Neural crest cell (in vitro differentiated cells): ENCODE measurements at regions not wholly inside any gene's neighbourhood (a gene's known extent, or its start where the extent isn't known, plus 50 kb on each side); places are given as distances from the start of the nearest gene placed in this dataset.

Experiments
- DNase-seq: peaks from one replicate; pipeline ENCODE4 v3.0.0; 2021; ENCODE audit warnings: low read depth, mixed read lengths, low spot score
- H3K27ac Mint-ChIP-seq: one replicate; pipeline ENCODE4 v1.8.0; 2021; ENCODE audit warnings: mild to moderate bottlenecking, mixed read lengths; ENCODE audit not compliant: unreplicated experiment
- H3K27me3 Mint-ChIP-seq: 2 replicates; pipeline ENCODE4 v1.8.0; 2021; ENCODE audit warnings: low read depth, mild to moderate bottlenecking, mixed read lengths
- H3K36me3 Mint-ChIP-seq: 2 replicates; pipeline ENCODE4 v1.8.0; 2021; ENCODE audit warnings: low read depth, mild to moderate bottlenecking, mixed read lengths
- H3K4me1 Mint-ChIP-seq: 2 replicates; pipeline ENCODE4 v1.8.0; 2021; ENCODE audit warnings: mixed read lengths
- H3K4me3 Mint-ChIP-seq: one replicate; pipeline ENCODE4 v1.8.0; 2021; ENCODE audit warnings: mild to moderate bottlenecking, mixed read lengths
- H3K9me3 Mint-ChIP-seq: 2 replicates; pipeline ENCODE4 v1.8.0; 2021; ENCODE audit warnings: mixed read lengths
- CTCF ChIP-seq: fragments of 200-600 bp; sonication (generic); conservative IDR thresholded peaks from 2 replicates; pipeline ENCODE4 v1.5.0; 2021; ENCODE audit warnings: antibody characterized with exemption, mild to moderate bottlenecking

GRCh38 chr1:194281376-194281775 is 1095.0 kb upstream of the B3GALT2 start:
- no peak for TF ChIP-seq CTCF
- no peak for DNase-seq
- no peaks in the 10 kb centered on the region for H3K4me1 Mint-ChIP-seq
- no peak overlapping the region for H3K4me3 Mint-ChIP-seq
- H3K27ac Mint-ChIP-seq, result no peak overlapping the region
- no peaks in the 10 kb centered on the region for H3K27me3 Mint-ChIP-seq
- H3K9me3 Mint-ChIP-seq, result no peaks in the 10 kb centered on the region
- H3K36me3 Mint-ChIP-seq, result no peaks in the 10 kb centered on the region

- no peak for TF ChIP-seq CTCF
- Mint-ChIP-seq H3K9me3 (peaks cover 4% of the 10 kb centered on the region), H3K27me3 (no peaks in the 10 kb centered on the region), H3K4me1 (no peaks in the 10 kb centered on the region), H3K4me3 (no peak overlapping the region), H3K36me3 (no peaks in the 10 kb centered on the region), H3K27ac (no peak overlapping the region)
- DNase-seq, result no peak
Observed at GRCh38 chr1:194280463-194280862, 1094.0 kb upstream of the B3GALT2 start.

- no peak for DNase-seq
- Mint-ChIP-seq H3K27me3 (no peaks in the 10 kb centered on the region), H3K27ac (no peak overlapping the region), H3K4me3 (no peak overlapping the region), H3K4me1 (no peaks in the 10 kb centered on the region), H3K9me3 (peaks cover 4% of the 10 kb centered on the region), H3K36me3 (no peaks in the 10 kb centered on the region)
- TF ChIP-seq CTCF, result no peak
Observed at GRCh38 chr1:194279975-194280374, 1093.6 kb upstream of the B3GALT2 start.

- no peak for TF ChIP-seq CTCF
- H3K9me3 Mint-ChIP-seq, result peaks cover 9% of the 10 kb centered on the region
- no peak for DNase-seq
- H3K4me3 Mint-ChIP-seq, result no peak overlapping the region
- H3K27ac Mint-ChIP-seq, result no peak overlapping the region
- no peaks in the 10 kb centered on the region for H3K27me3 Mint-ChIP-seq
- H3K4me1 Mint-ChIP-seq, result no peaks in the 10 kb centered on the region
- H3K36me3 Mint-ChIP-seq, result no peaks in the 10 kb centered on the region
Observed at GRCh38 chr1:194277927-194278326, 1091.5 kb upstream of the B3GALT2 start.

GRCh38 chr1:194273660-194274059 is 1087.2 kb upstream of the B3GALT2 start:
- Mint-ChIP-seq H3K9me3 (peaks cover 11% of the 10 kb centered on the region), H3K4me1 (no peaks in the 10 kb centered on the region), H3K36me3 (no peaks in the 10 kb centered on the region), H3K4me3 (no peak overlapping the region), H3K27ac (no peak overlapping the region), H3K27me3 (no peaks in the 10 kb centered on the region)
- TF ChIP-seq CTCF, result no peak
- DNase-seq, result no peak

GRCh38 chr1:194268839-194269238 is 1082.4 kb upstream of the B3GALT2 start:
- Mint-ChIP-seq H3K4me3 (no peak overlapping the region), H3K4me1 (no peaks in the 10 kb centered on the region), H3K27me3 (no peaks in the 10 kb centered on the region), H3K27ac (no peak overlapping the region), H3K36me3 (no peaks in the 10 kb centered on the region), H3K9me3 (peaks cover 13% of the 10 kb centered on the region)
- no peak for TF ChIP-seq CTCF
- no peak for DNase-seq
